WERI-Rb-1 (cell line): ENCODE measurements at regions not wholly inside any gene's neighbourhood (a gene's known extent, or its start where the extent isn't known, plus 50 kb on each side); places are given as distances from the start of the nearest gene placed in this dataset.

Experiments
- DNase-seq: peaks from one replicate; pipeline ENCODE4 v3.0.0-alpha.2; 2020
- H3K27ac ChIP-seq: fragments of 250-450 bp; sonication (Bioruptor Pico); 2 replicates; pipeline ENCODE4 v1.5.1; 2020; ENCODE audit warnings: mild to moderate bottlenecking, moderate library complexity
- H3K27me3 ChIP-seq: fragments of 250-450 bp; sonication (Bioruptor Pico); 2 replicates; pipeline ENCODE4 v1.5.1; 2021; ENCODE audit warnings: mild to moderate bottlenecking, low read depth, moderate library complexity; ENCODE audit not compliant: insufficient read depth, severe bottlenecking
- H3K36me3 ChIP-seq: fragments of 250-450 bp; sonication (Bioruptor Pico); 2 replicates; pipeline ENCODE4 v1.5.1; 2020; ENCODE audit warnings: mild to moderate bottlenecking, moderate library complexity
- H3K4me3 ChIP-seq: 2 replicates; pipeline ENCODE4 v1.5.1; 2011; ENCODE audit warnings: low read depth, mild to moderate bottlenecking, control low read depth, low read length
- H3K9me3 ChIP-seq: fragments of 250-450 bp; sonication (Bioruptor Pico); 2 replicates; pipeline ENCODE4 v1.5.1; 2021; ENCODE audit warnings: mild to moderate bottlenecking, moderate library complexity; ENCODE audit not compliant: severe bottlenecking
- TF ChIP-seq, protein P1 (sequence below): IDR thresholded peaks from 2 replicates; pipeline ENCODE4 v1.5.1; 2011; ENCODE audit warnings: low read depth, mild to moderate bottlenecking, control low read depth, inconsistent platforms, low read length

DNA sequence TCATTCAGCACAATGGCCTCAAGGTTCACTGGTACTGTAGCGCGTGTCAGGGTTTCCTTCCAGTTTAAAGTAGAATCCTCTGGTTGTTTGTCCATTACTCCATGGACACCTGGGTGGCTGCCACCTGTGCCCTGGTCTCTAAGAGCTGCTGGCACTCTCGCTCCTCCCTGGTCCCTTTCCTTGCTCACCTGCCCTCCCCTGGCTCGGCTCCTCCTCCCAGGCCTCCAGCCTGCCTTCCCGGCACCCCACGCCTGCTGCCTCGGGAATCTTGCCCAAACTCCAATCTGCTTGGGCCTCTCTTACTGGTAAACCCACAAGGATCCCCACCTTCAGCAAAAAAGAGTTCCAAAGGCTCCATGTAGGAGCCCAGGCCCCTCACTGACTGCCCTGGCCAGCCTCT, 154.4 kb upstream of the DIO3 start:
- Histone ChIP-seq H3K27ac (no peak overlapping the region), H3K9me3 (no peaks in the 10 kb centered on the region), H3K4me3 (no peak overlapping the region), H3K27me3 (peaks cover 95% of the 10 kb centered on the region), H3K36me3 (no peaks in the 10 kb centered on the region)
- TF ChIP-seq, protein P1, sequence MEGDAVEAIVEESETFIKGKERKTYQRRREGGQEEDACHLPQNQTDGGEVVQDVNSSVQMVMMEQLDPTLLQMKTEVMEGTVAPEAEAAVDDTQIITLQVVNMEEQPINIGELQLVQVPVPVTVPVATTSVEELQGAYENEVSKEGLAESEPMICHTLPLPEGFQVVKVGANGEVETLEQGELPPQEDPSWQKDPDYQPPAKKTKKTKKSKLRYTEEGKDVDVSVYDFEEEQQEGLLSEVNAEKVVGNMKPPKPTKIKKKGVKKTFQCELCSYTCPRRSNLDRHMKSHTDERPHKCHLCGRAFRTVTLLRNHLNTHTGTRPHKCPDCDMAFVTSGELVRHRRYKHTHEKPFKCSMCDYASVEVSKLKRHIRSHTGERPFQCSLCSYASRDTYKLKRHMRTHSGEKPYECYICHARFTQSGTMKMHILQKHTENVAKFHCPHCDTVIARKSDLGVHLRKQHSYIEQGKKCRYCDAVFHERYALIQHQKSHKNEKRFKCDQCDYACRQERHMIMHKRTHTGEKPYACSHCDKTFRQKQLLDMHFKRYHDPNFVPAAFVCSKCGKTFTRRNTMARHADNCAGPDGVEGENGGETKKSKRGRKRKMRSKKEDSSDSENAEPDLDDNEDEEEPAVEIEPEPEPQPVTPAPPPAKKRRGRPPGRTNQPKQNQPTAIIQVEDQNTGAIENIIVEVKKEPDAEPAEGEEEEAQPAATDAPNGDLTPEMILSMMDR, result no peak
- DNase-seq, result no peak

DNA sequence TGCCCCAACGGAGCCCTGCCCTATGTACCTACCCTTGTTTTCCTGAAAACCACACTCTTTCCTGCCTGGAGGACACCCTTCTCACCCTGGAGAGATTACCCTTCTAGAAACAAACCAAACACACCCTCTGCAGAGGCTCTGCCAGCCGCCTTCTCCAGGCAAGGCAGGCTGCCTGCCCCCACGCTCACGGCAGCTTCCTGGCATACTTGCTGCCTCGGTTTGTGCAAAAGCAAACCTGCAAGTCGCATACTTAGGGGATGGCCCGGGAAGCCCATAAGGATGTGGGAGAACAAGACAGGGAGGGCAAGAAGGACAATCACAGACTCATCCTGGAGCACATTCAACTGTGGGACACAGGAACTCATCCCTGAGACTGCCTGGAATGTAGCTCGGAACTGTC, 154.0 kb upstream of the DIO3 start:
- H3K9me3 ChIP-seq, result no peaks in the 10 kb centered on the region
- no peak overlapping the region for H3K4me3 ChIP-seq
- H3K27ac ChIP-seq, result no peak overlapping the region
- no peaks in the 10 kb centered on the region for H3K36me3 ChIP-seq
- DNase-seq, result no peak
- peaks cover 95% of the 10 kb centered on the region for H3K27me3 ChIP-seq
- TF ChIP-seq, protein P1, result no peak

DNA sequence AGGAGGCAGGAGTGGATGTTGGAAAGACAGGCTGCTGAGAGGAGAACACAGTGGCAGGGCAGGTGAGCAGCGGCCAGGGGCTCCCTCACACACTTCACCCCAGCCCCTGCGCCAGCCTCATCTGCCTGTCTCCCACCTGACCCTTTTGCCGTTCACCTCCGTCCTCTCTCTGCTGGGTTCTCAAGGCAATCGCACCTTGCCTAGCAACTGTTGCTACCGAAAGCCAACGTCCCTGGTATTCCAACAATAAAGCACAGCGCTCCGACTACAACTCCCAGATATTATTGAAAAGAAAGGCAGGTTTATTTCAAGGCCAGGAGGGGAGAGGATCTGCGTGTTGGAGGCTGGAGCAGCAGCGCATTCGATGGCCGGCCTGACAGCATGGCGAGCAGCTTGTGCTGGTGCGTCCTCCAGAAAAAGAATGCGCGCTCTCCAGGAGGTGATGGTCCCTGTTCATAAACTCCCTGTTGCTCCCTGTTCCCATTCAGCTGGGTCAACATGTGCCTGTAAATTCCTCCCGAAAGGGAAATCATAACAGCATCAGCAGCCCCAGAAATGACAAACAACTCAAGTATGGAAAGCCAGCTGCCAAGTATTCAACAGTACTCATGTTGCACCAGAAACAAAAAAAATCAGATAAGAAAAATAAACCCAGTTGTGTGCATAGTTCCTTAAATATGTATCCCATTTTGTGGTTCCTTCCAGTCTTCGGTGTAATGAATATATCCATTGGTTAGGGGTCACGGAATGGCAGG, 153.0 kb upstream of the DIO3 start:
- Histone ChIP-seq H3K36me3 (no peaks in the 10 kb centered on the region), H3K27me3 (peaks cover 95% of the 10 kb centered on the region), H3K9me3 (no peaks in the 10 kb centered on the region), H3K4me3 (no peak overlapping the region), H3K27ac (no peak overlapping the region)
- TF ChIP-seq, protein P1, result no peak
- no peak for DNase-seq

DNA sequence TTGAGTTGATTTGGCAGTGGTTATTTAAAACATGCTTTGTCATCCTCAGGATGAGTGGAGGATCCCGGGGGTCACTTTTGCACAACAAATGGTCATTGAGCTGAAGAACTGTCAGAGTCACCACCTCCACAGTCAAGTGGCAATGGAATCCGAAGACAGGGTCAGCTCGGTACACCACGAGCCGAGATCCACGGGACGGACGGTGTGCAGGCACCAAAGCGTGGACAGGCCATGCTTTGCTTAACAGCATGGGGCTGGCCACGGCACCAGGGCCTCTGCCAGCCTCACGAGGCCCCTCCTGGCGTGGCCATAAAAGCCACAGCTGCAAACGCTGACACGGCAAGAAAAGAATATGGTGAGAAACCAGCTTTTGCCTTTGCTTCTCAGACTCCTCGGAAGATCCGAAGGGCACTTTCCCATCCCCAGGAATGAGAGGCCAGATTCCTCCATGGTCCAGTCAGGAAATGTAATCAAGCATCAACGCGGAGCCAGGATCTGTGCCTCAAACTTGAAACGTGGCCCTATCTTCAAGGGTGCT, 152.2 kb upstream of the DIO3 start:
- Histone ChIP-seq H3K36me3 (no peaks in the 10 kb centered on the region), H3K27ac (no peak overlapping the region), H3K27me3 (peaks cover 97% of the 10 kb centered on the region), H3K9me3 (no peaks in the 10 kb centered on the region), H3K4me3 (no peak overlapping the region)
- TF ChIP-seq, protein P1, result no peak
- DNase-seq, result no peak

DNA sequence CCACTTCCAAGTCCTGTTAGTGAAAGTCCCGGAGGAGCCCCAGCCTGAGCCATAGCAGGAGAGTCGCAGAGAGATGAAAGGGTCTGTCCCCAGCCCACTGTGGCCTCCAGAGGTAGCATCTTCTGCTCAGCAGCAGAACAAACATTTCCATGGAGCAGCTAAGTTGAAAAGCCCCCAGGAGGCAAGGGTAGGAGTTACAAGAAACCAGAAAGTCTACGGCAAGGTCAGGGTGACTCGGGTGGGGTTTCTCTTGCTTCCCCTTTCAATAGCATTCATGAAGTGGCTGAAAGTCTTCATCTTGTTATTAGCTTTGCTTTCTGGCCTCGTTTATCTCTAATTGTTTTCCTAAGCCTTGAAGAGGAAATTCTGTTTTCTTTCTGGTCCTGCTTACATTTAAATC, 151.2 kb upstream of the DIO3 start:
- Histone ChIP-seq H3K27ac (no peak overlapping the region), H3K36me3 (no peaks in the 10 kb centered on the region), H3K4me3 (no peak overlapping the region), H3K9me3 (no peaks in the 10 kb centered on the region), H3K27me3 (peaks cover 97% of the 10 kb centered on the region)
- DNase-seq, result no peak
- TF ChIP-seq, protein P1, result no peak
